GM23338 (cell line): ENCODE measurements at regions not wholly inside any gene's neighbourhood (a gene's known extent, or its start where the extent isn't known, plus 50 kb on each side); places are given as distances from the start of the nearest gene placed in this dataset.
A peak's percentile ranks its signal among the peaks of the same experiment; 100 is the strongest.

Experiments
- ATAC-seq: fragments of 200-7000 bp; cut with Tn5 transposase; 3 replicates; pipeline ENCODE4 v1.9.1; 2020
- DNase-seq: peaks from one replicate; pipeline ENCODE4 v3.0.0-alpha.2; 2015; ENCODE audit warnings: low spot score
- H2AFZ ChIP-seq: fragments of 200-600 bp; sonication (generic); 2 replicates; pipeline ENCODE4 v1.8.0; 2016; ENCODE audit warnings: antibody characterized with exemption, mild to moderate bottlenecking, moderate library complexity
- H3F3A ChIP-seq: fragments of 200-600 bp; sonication (generic); replicated peaks from 2 replicates; pipeline ENCODE4 v1.8.0; 2017; ENCODE audit warnings: antibody characterized with exemption, mixed run types, low read depth
- H3K27ac ChIP-seq: fragments of 200-600 bp; sonication (generic); 2 replicates; pipeline ENCODE4 v1.6.1; 2016; ENCODE audit warnings: low read depth
- H3K27me3 ChIP-seq: fragments of 200-600 bp; sonication (generic); 2 replicates; pipeline ENCODE4 v1.8.0; 2016; ENCODE audit warnings: mild to moderate bottlenecking, mixed run types, moderate library complexity; ENCODE audit not compliant: insufficient read depth
- H3K36me3 ChIP-seq: fragments of 200-600 bp; sonication (generic); 2 replicates; pipeline ENCODE4 v1.8.0; 2016; ENCODE audit warnings: mild to moderate bottlenecking; ENCODE audit not compliant: insufficient read depth
- H3K4me1 ChIP-seq: fragments of 200-600 bp; sonication (generic); 2 replicates; pipeline ENCODE4 v1.8.0; 2016; ENCODE audit warnings: mild to moderate bottlenecking, moderate library complexity; ENCODE audit not compliant: insufficient read depth
- H3K4me2 ChIP-seq: fragments of 200-600 bp; sonication (generic); 2 replicates; pipeline ENCODE4 v1.7.1; 2017; ENCODE audit warnings: mixed run types
- H3K4me3 ChIP-seq: fragments of 200-600 bp; sonication (generic); 2 replicates; pipeline ENCODE4 v1.6.1; 2016; ENCODE audit warnings: mixed run types
- H3K79me2 ChIP-seq: fragments of 200-600 bp; sonication (generic); replicated peaks from 2 replicates; pipeline ENCODE4 v1.8.0; 2017; ENCODE audit warnings: mild to moderate bottlenecking; ENCODE audit not compliant: insufficient read depth
- H3K9me2 ChIP-seq: fragments of 200-600 bp; sonication (generic); 2 replicates; pipeline ENCODE4 v1.8.0; 2017; ENCODE audit not compliant: insufficient read depth
- H4K20me1 ChIP-seq: fragments of 200-600 bp; sonication (generic); replicated peaks from 2 replicates; pipeline ENCODE4 v1.8.0; 2017; ENCODE audit warnings: mild to moderate bottlenecking; ENCODE audit not compliant: insufficient read depth
- H3K27ac Mint-ChIP-seq: 2 replicates; pipeline ENCODE4 v1.8.0; 2020; ENCODE audit warnings: inconsistent platforms, mild to moderate bottlenecking, moderate library complexity, mixed read lengths
- H3K27me3 Mint-ChIP-seq: 3 replicates; pipeline ENCODE4 v1.8.0; 2022; ENCODE audit warnings: low read depth, mild to moderate bottlenecking, moderate library complexity, mixed read lengths, inconsistent platforms; ENCODE audit not compliant: insufficient read depth, poor library complexity
- H3K36me3 Mint-ChIP-seq: 3 replicates; pipeline ENCODE4 v1.8.0; 2021; ENCODE audit warnings: low read depth, mild to moderate bottlenecking, inconsistent platforms, moderate library complexity, mixed read lengths
- H3K4me1 Mint-ChIP-seq: 3 replicates; pipeline ENCODE4 v1.8.0; 2020; ENCODE audit warnings: mild to moderate bottlenecking, inconsistent platforms, mixed read lengths
- H3K4me3 Mint-ChIP-seq: 3 replicates; pipeline ENCODE4 v1.8.0; 2021; ENCODE audit warnings: moderate library complexity, mild to moderate bottlenecking, inconsistent platforms, mixed read lengths
- H3K9me3 Mint-ChIP-seq: 3 replicates; pipeline ENCODE4 v1.8.0; 2020; ENCODE audit warnings: moderate library complexity, mild to moderate bottlenecking, inconsistent platforms, mixed read lengths
- CREB1 ChIP-seq: fragments of 250-450 bp; sonication (Bioruptor Pico); IDR thresholded peaks from 2 replicates; pipeline ENCODE4 v1.5.0; 2020; ENCODE audit warnings: low read depth, mild to moderate bottlenecking, moderate library complexity
- CTCF ChIP-seq, 2 experiments: fragments of 200-600 bp in 1 of 2; sonication (generic) in 1 of 2; conservative IDR thresholded peaks; 2 replicates each; pipeline versions ENCODE4 v1.5.1 to v1.6.1; 2016 to 2017; ENCODE audit warnings: antibody characterized with exemption in 2 of 2, low read depth in 2 of 2, mild to moderate bottlenecking in 2 of 2, moderate library complexity in 1 of 2
- ETS1 ChIP-seq: IDR thresholded peaks from 2 replicates; pipeline ENCODE4 v1.6.1; 2016; ENCODE audit warnings: antibody characterized with exemption
- EZH2 ChIP-seq: fragments of 200-600 bp; sonication (generic); IDR thresholded peaks from one replicate; pipeline ENCODE4 v1.8.0; 2017; ENCODE audit warnings: antibody characterized with exemption, mild to moderate bottlenecking, low read depth; ENCODE audit not compliant: unreplicated experiment
- EZH2phosphoT487 ChIP-seq: fragments of 200-600 bp; sonication (generic); IDR thresholded peaks from one replicate; pipeline ENCODE4 v1.8.1; 2018; ENCODE audit warnings: antibody characterized with exemption; ENCODE audit not compliant: unreplicated experiment
- JUNB ChIP-seq: IDR thresholded peaks from one replicate; pipeline ENCODE4 v1.6.1; 2016; ENCODE audit warnings: antibody characterized with exemption; ENCODE audit not compliant: unreplicated experiment
- NANOG ChIP-seq: IDR thresholded peaks from 2 replicates; pipeline ENCODE4 v1.6.1; 2016; ENCODE audit warnings: antibody characterized with exemption, borderline replicate concordance
- POLR2AphosphoS5 ChIP-seq: IDR thresholded peaks from 2 replicates; pipeline ENCODE4 v1.6.1; 2016; ENCODE audit warnings: antibody characterized with exemption, low read depth
- REST ChIP-seq: IDR thresholded peaks from one replicate; pipeline ENCODE4 v1.6.1; 2018; ENCODE audit warnings: antibody characterized with exemption; ENCODE audit not compliant: unreplicated experiment
- STAT1 ChIP-seq: IDR thresholded peaks from one replicate; pipeline ENCODE4 v1.6.1; 2016; ENCODE audit warnings: antibody characterized with exemption; ENCODE audit not compliant: unreplicated experiment
- ZNF114 ChIP-seq: fragments of 250-450 bp; sonication (Bioruptor Pico); IDR thresholded peaks from 2 replicates; pipeline ENCODE4 v1.5.0; 2020; ENCODE audit warnings: mild to moderate bottlenecking, moderate library complexity
- ZNF331 ChIP-seq: fragments of 250-450 bp; sonication (Bioruptor Pico); IDR thresholded peaks from 2 replicates; pipeline ENCODE4 v1.5.0; 2020; ENCODE audit warnings: low read depth, mild to moderate bottlenecking, moderate library complexity
- ZNF462 ChIP-seq: fragments of 250-450 bp; sonication (Bioruptor Pico); IDR thresholded peaks from 2 replicates; pipeline ENCODE4 v1.5.0; 2020; ENCODE audit warnings: mild to moderate bottlenecking, moderate library complexity

GRCh38 chrX:39729981-39730661, 367.6 kb downstream of the BCOR start:
- Histone ChIP-seq H3K4me2 (peak overlapping the region; percentile 20; the same call in 1 of the 2 replicates), H3K79me2 (no peaks in the 10 kb centered on the region), H3K27me3 (no peaks in the 10 kb centered on the region), H3K4me3 (no peak overlapping the region), H3K4me1 (no peaks in the 10 kb centered on the region), H3K27ac (no peak overlapping the region), H3K9me2 (no peaks in the 10 kb centered on the region), H3K36me3 (no peaks in the 10 kb centered on the region), H3F3A (no peaks in the 10 kb centered on the region), H4K20me1 (no peaks in the 10 kb centered on the region), H2AFZ (no peak overlapping the region)
- ATAC-seq (peak; percentile 63), DNase-seq (peak; percentile 37)
- Mint-ChIP-seq H3K36me3 (no peaks in the 10 kb centered on the region), H3K27ac (no peak overlapping the region), H3K9me3 (no peaks in the 10 kb centered on the region; the same call in 2 of the 3 replicates), H3K4me1 (peaks cover 14% of the 10 kb centered on the region), H3K27me3 (peaks cover 6% of the 10 kb centered on the region), H3K4me3 (0 out of 3 replicates have a peak overlapping the region, but pooled peaks have one; percentile 26)
- TF ChIP-seq CTCF (conservative IDR thresholded peaks at IDR 0.05; ENCODE audit: low read depth in 2 of 2), result no peak
- TF ChIP-seq POLR2AphosphoS5, result no peak
- TF ChIP-seq ZNF114 (CRISPR knock-in tag), result no peak
- TF ChIP-seq ZNF331 (CRISPR knock-in tag), result no peak
- no peak for TF ChIP-seq ETS1
- no peak for TF ChIP-seq NANOG
- TF ChIP-seq ZNF462 (CRISPR knock-in tag), result no peak
- no peak for TF ChIP-seq STAT1
- no peak for TF ChIP-seq JUNB
- TF ChIP-seq REST, result no peak
- TF ChIP-seq EZH2phosphoT487, result no peak
- TF ChIP-seq CREB1 (CRISPR knock-in tag), result no peak
- TF ChIP-seq EZH2, result no peak
